PC-3 (cell line): ENCODE measurements at regions not wholly inside any gene's neighbourhood (a gene's known extent, or its start where the extent isn't known, plus 50 kb on each side); places are given as distances from the start of the nearest gene placed in this dataset.

Experiments used
- EZH2phosphoT487 ChIP-seq: fragments of 300-600 bp; sonication (generic); IDR thresholded peaks from 2 replicates; pipeline ENCODE4 v1.6.1; 2018; ENCODE audit warnings: mild to moderate bottlenecking, antibody characterized with exemption, low read length, borderline replicate concordance
- TF ChIP-seq, protein P1 (sequence below): fragments of 300-600 bp; sonication (generic); conservative IDR thresholded peaks from 2 replicates; pipeline ENCODE4 v1.5.1; 2017; ENCODE audit warnings: antibody characterized with exemption, low read depth, mild to moderate bottlenecking, low read length

DNA sequence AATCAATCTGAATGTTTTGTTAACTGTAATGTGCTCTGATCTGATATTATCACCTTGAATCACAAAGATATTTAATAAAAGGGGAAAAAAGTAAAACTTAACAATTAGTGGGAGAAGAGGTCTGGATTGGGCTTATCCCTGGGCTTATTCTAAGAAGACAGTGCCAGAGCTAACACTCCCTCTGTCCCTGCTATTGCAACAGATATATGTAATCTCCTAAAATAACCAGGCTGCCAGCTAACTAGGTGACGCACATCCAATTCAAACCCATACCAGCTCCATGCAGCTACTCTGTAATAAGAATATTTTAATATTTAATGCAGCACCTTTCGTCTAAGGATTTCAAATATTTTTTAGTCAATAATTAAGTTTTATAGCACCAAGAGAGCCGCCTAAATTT lies 330.1 kb upstream of the MARCKS start:
- TF ChIP-seq, protein P1, sequence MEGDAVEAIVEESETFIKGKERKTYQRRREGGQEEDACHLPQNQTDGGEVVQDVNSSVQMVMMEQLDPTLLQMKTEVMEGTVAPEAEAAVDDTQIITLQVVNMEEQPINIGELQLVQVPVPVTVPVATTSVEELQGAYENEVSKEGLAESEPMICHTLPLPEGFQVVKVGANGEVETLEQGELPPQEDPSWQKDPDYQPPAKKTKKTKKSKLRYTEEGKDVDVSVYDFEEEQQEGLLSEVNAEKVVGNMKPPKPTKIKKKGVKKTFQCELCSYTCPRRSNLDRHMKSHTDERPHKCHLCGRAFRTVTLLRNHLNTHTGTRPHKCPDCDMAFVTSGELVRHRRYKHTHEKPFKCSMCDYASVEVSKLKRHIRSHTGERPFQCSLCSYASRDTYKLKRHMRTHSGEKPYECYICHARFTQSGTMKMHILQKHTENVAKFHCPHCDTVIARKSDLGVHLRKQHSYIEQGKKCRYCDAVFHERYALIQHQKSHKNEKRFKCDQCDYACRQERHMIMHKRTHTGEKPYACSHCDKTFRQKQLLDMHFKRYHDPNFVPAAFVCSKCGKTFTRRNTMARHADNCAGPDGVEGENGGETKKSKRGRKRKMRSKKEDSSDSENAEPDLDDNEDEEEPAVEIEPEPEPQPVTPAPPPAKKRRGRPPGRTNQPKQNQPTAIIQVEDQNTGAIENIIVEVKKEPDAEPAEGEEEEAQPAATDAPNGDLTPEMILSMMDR: no peak
- TF ChIP-seq EZH2phosphoT487: no peak
